ENCODE measurements at regions not wholly inside any gene's neighbourhood (a gene's known extent, or its start where the extent isn't known, plus 50 kb on each side); places are given as distances from the start of the nearest gene placed in this dataset.

- Histone ChIP-seq H3K4me1 (ENCODE audit: insufficient read depth, low read length) (no peaks in the 10 kb centered on the region), H3K4me3 (ENCODE audit: low read length in 2 of 2) (no peak overlapping the region), H3K36me3 (ENCODE audit: insufficient read depth, low read length) (no peaks in the 10 kb centered on the region), H3K9me3 (ENCODE audit: control insufficient read depth in 1 of 2, low read length in 2 of 2) (no peaks in the 10 kb centered on the region), H3K27me3 (ENCODE audit: insufficient read depth, low read length) (no peaks in the 10 kb centered on the region), H3K27ac (ENCODE audit: low read depth, low read length) (no peak overlapping the region)
- peaks cover 0 to 2% (median 0%) of the 10 kb centered on the region in 8 donors for H3K9me3 Mint-ChIP-seq
- no peak overlapping the region for H3K27ac Mint-ChIP-seq
- H3K36me3 Mint-ChIP-seq, result no peaks in the 10 kb centered on the region
- intact Hi-C loops (cut with micrococcal nuclease), result no loop called here
- DNase-seq, result no peak
- no peak overlapping the region for H3K4me3 Mint-ChIP-seq
- peaks cover 3 to 12% of the 10 kb centered on the region in 2 donors for H3K27me3 Mint-ChIP-seq
- POLR2A ChIA-PET (ENCODE audit: partially characterized antibody), result no interaction called here
- no peaks in the 10 kb centered on the region for H3K4me1 Mint-ChIP-seq
- CTCF ChIA-PET (ENCODE audit: partially characterized antibody), result no interaction called here
These were observed 104.0 kb upstream of the HS3ST4 start for GRCh38 chr16:25587783-25588182.

DNA sequence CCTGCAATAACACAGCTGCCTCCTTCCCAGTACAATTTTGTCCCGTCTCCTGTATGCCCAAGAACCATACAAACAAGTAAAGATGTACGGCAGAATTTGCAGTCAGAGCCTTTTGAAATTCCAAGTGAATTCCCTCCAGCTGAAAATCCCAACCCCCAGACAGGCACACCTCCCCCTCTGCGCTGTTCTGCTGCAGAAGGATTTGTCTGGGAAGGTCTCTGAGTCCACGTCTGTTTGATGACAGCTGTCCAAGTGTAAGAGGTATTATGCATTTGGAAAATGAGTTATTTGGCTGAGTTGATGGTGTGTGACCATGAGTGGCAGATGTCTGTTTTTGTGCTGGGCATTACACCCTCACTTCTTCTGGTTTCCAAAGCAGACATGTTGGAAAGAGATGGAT lies 104.9 kb upstream of the HS3ST4 start:
- Mint-ChIP-seq H3K4me3 (no peak overlapping the region), H3K36me3 (no peaks in the 10 kb centered on the region), H3K27ac (no peak overlapping the region), H3K9me3 (peaks cover 0 to 2% (median 0%) of the 10 kb centered on the region in 8 donors), H3K4me1 (no peaks in the 10 kb centered on the region), H3K27me3 (peaks cover 3 to 12% of the 10 kb centered on the region in 2 donors)
- Histone ChIP-seq H3K4me1 (ENCODE audit: insufficient read depth, low read length) (no peaks in the 10 kb centered on the region), H3K36me3 (ENCODE audit: insufficient read depth, low read length) (no peaks in the 10 kb centered on the region), H3K9me3 (ENCODE audit: control insufficient read depth in 1 of 2, low read length in 2 of 2) (no peaks in the 10 kb centered on the region), H3K4me3 (ENCODE audit: low read length in 2 of 2) (no peak overlapping the region), H3K27ac (ENCODE audit: low read depth, low read length) (no peak overlapping the region), H3K27me3 (ENCODE audit: insufficient read depth, low read length) (no peaks in the 10 kb centered on the region)
- intact Hi-C loops (cut with micrococcal nuclease), result no loop called here
- POLR2A ChIA-PET (ENCODE audit: partially characterized antibody), result no interaction called here
- no peak for DNase-seq
- CTCF ChIA-PET (ENCODE audit: partially characterized antibody), result no interaction called here

GRCh38 chr16:25585526-25585925 lies 106.2 kb upstream of the HS3ST4 start:
- no peak for DNase-seq
- Histone ChIP-seq H3K36me3 (ENCODE audit: insufficient read depth, low read length) (no peaks in the 10 kb centered on the region), H3K4me1 (ENCODE audit: insufficient read depth, low read length) (no peaks in the 10 kb centered on the region), H3K27me3 (ENCODE audit: insufficient read depth, low read length) (no peaks in the 10 kb centered on the region), H3K9me3 (ENCODE audit: control insufficient read depth in 1 of 2, low read length in 2 of 2) (no peaks in the 10 kb centered on the region), H3K27ac (ENCODE audit: low read depth, low read length) (no peak overlapping the region), H3K4me3 (ENCODE audit: low read length in 2 of 2) (no peak overlapping the region)
- Mint-ChIP-seq H3K4me1 (no peaks in the 10 kb centered on the region), H3K27ac (no peak overlapping the region), H3K9me3 (peaks cover 0 to 2% (median 0%) of the 10 kb centered on the region in 8 donors), H3K4me3 (no peak overlapping the region), H3K27me3 (peaks cover 2 to 8% of the 10 kb centered on the region in 2 donors), H3K36me3 (no peaks in the 10 kb centered on the region)
- POLR2A ChIA-PET (ENCODE audit: partially characterized antibody), result no interaction called here
- CTCF ChIA-PET (ENCODE audit: partially characterized antibody), result no interaction called here
- intact Hi-C loops (cut with micrococcal nuclease), result no loop called here

DNA sequence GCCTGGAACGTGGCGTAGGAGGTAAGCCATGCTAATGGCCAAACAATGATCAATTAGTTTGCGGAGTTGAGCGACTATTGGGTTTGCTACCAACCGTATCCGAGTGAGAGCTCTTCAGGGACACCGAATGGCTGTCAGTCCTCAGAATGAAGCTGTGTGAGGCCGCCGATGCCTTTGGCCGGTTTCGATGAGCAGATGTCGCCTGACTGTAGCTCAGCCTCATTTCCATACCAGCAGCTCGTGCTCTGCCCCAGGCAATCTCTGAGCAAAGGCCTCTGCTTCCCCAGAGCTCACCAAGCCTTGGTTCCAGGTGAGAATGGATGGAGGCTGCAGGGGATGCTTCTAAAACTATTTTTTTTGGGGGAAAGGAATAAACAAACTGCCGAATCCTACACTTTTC lies 111.7 kb upstream of the HS3ST4 start:
- no peak overlapping the region for H3K4me3 ChIP-seq (ENCODE audit: low read length in 2 of 2)
- CTCF ChIA-PET (ENCODE audit: partially characterized antibody), result no interaction called here
- POLR2A ChIA-PET (ENCODE audit: partially characterized antibody), result no interaction called here
- no peaks in the 10 kb centered on the region for H3K4me1 Mint-ChIP-seq
- H3K36me3 ChIP-seq (ENCODE audit: insufficient read depth, low read length), result no peaks in the 10 kb centered on the region
- H3K4me1 ChIP-seq (ENCODE audit: insufficient read depth, low read length), result no peaks in the 10 kb centered on the region
- intact Hi-C loops (cut with micrococcal nuclease), result no loop called here
- peaks cover 0 to 4% (median 0%) of the 10 kb centered on the region in 8 donors for H3K9me3 Mint-ChIP-seq
- H3K4me3 Mint-ChIP-seq, result no peak overlapping the region
- no peaks in the 10 kb centered on the region for H3K27me3 ChIP-seq (ENCODE audit: insufficient read depth, low read length)
- H3K27ac Mint-ChIP-seq, result no peak overlapping the region
- H3K27me3 Mint-ChIP-seq, result peaks cover 3% of the 10 kb centered on the region in 2 donors
- no peak for DNase-seq
- H3K9me3 ChIP-seq (ENCODE audit: control insufficient read depth in 1 of 2, low read length in 2 of 2), result no peaks in the 10 kb centered on the region
- H3K36me3 Mint-ChIP-seq, result no peaks in the 10 kb centered on the region
- no peak overlapping the region for H3K27ac ChIP-seq (ENCODE audit: low read depth, low read length)

GRCh38 chr16:25575363-25575762 lies 116.4 kb upstream of the HS3ST4 start:
- no peaks in the 10 kb centered on the region for H3K27me3 ChIP-seq (ENCODE audit: insufficient read depth, low read length)
- ChIA-PET CTCF (ENCODE audit: partially characterized antibody) (no interaction called here), POLR2A (ENCODE audit: partially characterized antibody) (no interaction called here)
- DNase-seq, result no peak
- intact Hi-C loops (cut with micrococcal nuclease), result no loop called here
- H3K4me3 Mint-ChIP-seq, result no peak overlapping the region
- H3K4me3 ChIP-seq (ENCODE audit: low read length in 2 of 2), result no peak overlapping the region
- no peaks in the 10 kb centered on the region for H3K4me1 ChIP-seq (ENCODE audit: insufficient read depth, low read length)
- H3K9me3 ChIP-seq (ENCODE audit: control insufficient read depth in 1 of 2, low read length in 2 of 2), result no peaks in the 10 kb centered on the region
- H3K27ac ChIP-seq (ENCODE audit: low read depth, low read length), result no peak overlapping the region
- peaks cover 0 to 3% (median 0%) of the 10 kb centered on the region in 8 donors for H3K9me3 Mint-ChIP-seq
- H3K27ac Mint-ChIP-seq, result no peak overlapping the region
- peaks cover 3% of the 10 kb centered on the region in 2 donors for H3K27me3 Mint-ChIP-seq
- H3K36me3 ChIP-seq (ENCODE audit: insufficient read depth, low read length), result no peaks in the 10 kb centered on the region
- H3K4me1 Mint-ChIP-seq, result no peaks in the 10 kb centered on the region
- no peaks in the 10 kb centered on the region for H3K36me3 Mint-ChIP-seq

- no peak overlapping the region for H3K27ac ChIP-seq (ENCODE audit: low read depth, low read length)
- H3K4me3 Mint-ChIP-seq, result no peak overlapping the region
- ChIA-PET POLR2A (ENCODE audit: partially characterized antibody) (no interaction called here), CTCF (ENCODE audit: partially characterized antibody) (no interaction called here)
- H3K4me3 ChIP-seq (ENCODE audit: low read length in 2 of 2), result no peak overlapping the region
- H3K36me3 ChIP-seq (ENCODE audit: insufficient read depth, low read length), result no peaks in the 10 kb centered on the region
- H3K36me3 Mint-ChIP-seq, result no peaks in the 10 kb centered on the region
- H3K9me3 ChIP-seq (ENCODE audit: control insufficient read depth in 1 of 2, low read length in 2 of 2), result no peaks in the 10 kb centered on the region
- no peaks in the 10 kb centered on the region for H3K4me1 Mint-ChIP-seq
- no peak for DNase-seq
- peaks cover 0 to 5% (median under 1%) of the 10 kb centered on the region in 8 donors for H3K9me3 Mint-ChIP-seq
- no peaks in the 10 kb centered on the region for H3K27me3 ChIP-seq (ENCODE audit: insufficient read depth, low read length)
- no peaks in the 10 kb centered on the region for H3K4me1 ChIP-seq (ENCODE audit: insufficient read depth, low read length)
- no peak overlapping the region for H3K27ac Mint-ChIP-seq
- peaks cover 0 to 1% of the 10 kb centered on the region in 2 donors for H3K27me3 Mint-ChIP-seq
- intact Hi-C loops (cut with micrococcal nuclease), result no loop called here
These were observed 120.0 kb upstream of the HS3ST4 start for GRCh38 chr16:25571712-25572111.

- no peak overlapping the region for H3K27ac ChIP-seq (ENCODE audit: low read depth, low read length)
- Mint-ChIP-seq H3K27me3 (peaks cover 0 to 1% of the 10 kb centered on the region in 2 donors), H3K4me3 (no peak overlapping the region), H3K27ac (no peak overlapping the region), H3K36me3 (no peaks in the 10 kb centered on the region), H3K4me1 (no peaks in the 10 kb centered on the region), H3K9me3 (peaks cover 0 to 3% (median 0%) of the 10 kb centered on the region in 8 donors)
- H3K4me1 ChIP-seq (ENCODE audit: insufficient read depth, low read length), result no peaks in the 10 kb centered on the region
- POLR2A ChIA-PET (ENCODE audit: partially characterized antibody), result no interaction called here
- H3K9me3 ChIP-seq (ENCODE audit: control insufficient read depth in 1 of 2, low read length in 2 of 2), result no peaks in the 10 kb centered on the region
- intact Hi-C loops (cut with micrococcal nuclease), result no loop called here
- H3K27me3 ChIP-seq (ENCODE audit: insufficient read depth, low read length), result no peaks in the 10 kb centered on the region
- DNase-seq, result no peak
- no peaks in the 10 kb centered on the region for H3K36me3 ChIP-seq (ENCODE audit: insufficient read depth, low read length)
- H3K4me3 ChIP-seq (ENCODE audit: low read length in 2 of 2), result no peak overlapping the region
- CTCF ChIA-PET (ENCODE audit: partially characterized antibody), result no interaction called here
These were observed 121.6 kb upstream of the HS3ST4 start for GRCh38 chr16:25570131-25570530.

GRCh38 chr16:25568991-25569390 lies 122.8 kb upstream of the HS3ST4 start:
- Mint-ChIP-seq H3K27ac (no peak overlapping the region), H3K4me1 (no peaks in the 10 kb centered on the region)

More at GRCh38 chr16:25568991-25569390, 122.8 kb upstream of the HS3ST4 start:
- intact Hi-C loops (cut with micrococcal nuclease), result no loop called here
- Histone ChIP-seq H3K27me3 (ENCODE audit: insufficient read depth, low read length) (no peaks in the 10 kb centered on the region), H3K9me3 (ENCODE audit: control insufficient read depth in 1 of 2, low read length in 2 of 2) (no peaks in the 10 kb centered on the region), H3K27ac (ENCODE audit: low read depth, low read length) (no peak overlapping the region), H3K4me3 (ENCODE audit: low read length in 2 of 2) (no peak overlapping the region), H3K4me1 (ENCODE audit: insufficient read depth, low read length) (no peaks in the 10 kb centered on the region), H3K36me3 (ENCODE audit: insufficient read depth, low read length) (no peaks in the 10 kb centered on the region)
- peaks cover 0 to 1% of the 10 kb centered on the region in 2 donors for H3K27me3 Mint-ChIP-seq
- no peaks in the 10 kb centered on the region for H3K36me3 Mint-ChIP-seq
- H3K4me3 Mint-ChIP-seq, result no peak overlapping the region
- ChIA-PET POLR2A (ENCODE audit: partially characterized antibody) (no interaction called here), CTCF (ENCODE audit: partially characterized antibody) (no interaction called here)
- H3K9me3 Mint-ChIP-seq, result peaks cover 0 to 3% (median 0%) of the 10 kb centered on the region in 8 donors
- DNase-seq, result no peak

All from CD4-positive, alpha-beta memory T cell (primary cell).